Activated T-helper 1 cell treated with anti-CD3 and anti-CD28 coated beads, Interleukin-2, amount 50 U/mL, for 16 hours (primary cell): ENCODE measurements at regions not wholly inside any gene's neighbourhood (a gene's known extent, or its start where the extent isn't known, plus 50 kb on each side); places are given as distances from the start of the nearest gene placed in this dataset.

Experiments used
- DNase-seq, 2 donors: peaks; one replicate each; pipeline ENCODE4 v3.0.0-alpha.2; 2020; ENCODE audit warnings: low read depth in 1 of 2, low spot score in 1 of 2

GRCh38 chr10:83354456-83354855, 784.9 kb upstream of the GHITM start:
- DNase-seq: no peak

GRCh38 chr10:83357004-83357403, 782.3 kb upstream of the GHITM start:
- DNase-seq: no peak

DNA sequence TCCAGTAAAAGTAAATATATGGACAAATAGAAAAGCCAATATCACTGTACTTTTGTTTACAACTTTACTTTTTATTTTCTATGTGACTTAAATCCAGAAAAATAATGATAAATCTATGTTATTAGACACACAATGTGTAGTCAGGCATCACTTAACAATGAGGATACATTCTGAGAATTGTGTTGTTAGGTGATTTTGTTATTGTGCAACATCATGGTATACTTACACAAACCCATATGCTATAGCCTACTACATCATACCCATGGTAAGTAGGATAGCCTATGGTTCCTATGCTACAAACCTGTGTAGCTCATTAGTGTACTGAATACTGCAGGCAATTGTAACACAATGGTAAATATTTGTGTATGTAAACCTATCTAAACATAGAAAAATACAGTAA, 781.7 kb upstream of the GHITM start:
- no peak for DNase-seq

DNA sequence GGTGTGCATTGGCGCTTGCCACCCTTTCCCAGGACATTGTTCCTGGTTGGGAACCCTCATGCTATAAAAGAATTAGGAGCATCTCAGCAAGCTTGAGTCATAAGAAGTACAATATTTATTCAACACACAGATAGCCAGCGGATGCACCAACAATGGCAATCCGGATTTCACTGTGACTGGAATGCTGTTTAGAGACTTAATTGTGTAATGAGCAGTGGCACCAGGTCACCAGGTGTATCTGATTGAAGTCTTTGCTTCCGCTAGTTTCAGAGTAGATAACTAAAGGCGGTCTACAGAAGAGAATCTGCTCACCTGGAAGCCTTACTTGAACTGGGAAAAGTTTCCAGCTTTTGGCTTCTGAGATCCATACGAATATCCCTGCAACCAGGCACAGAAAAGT, 772.3 kb upstream of the GHITM start:
- no peak for DNase-seq

DNA sequence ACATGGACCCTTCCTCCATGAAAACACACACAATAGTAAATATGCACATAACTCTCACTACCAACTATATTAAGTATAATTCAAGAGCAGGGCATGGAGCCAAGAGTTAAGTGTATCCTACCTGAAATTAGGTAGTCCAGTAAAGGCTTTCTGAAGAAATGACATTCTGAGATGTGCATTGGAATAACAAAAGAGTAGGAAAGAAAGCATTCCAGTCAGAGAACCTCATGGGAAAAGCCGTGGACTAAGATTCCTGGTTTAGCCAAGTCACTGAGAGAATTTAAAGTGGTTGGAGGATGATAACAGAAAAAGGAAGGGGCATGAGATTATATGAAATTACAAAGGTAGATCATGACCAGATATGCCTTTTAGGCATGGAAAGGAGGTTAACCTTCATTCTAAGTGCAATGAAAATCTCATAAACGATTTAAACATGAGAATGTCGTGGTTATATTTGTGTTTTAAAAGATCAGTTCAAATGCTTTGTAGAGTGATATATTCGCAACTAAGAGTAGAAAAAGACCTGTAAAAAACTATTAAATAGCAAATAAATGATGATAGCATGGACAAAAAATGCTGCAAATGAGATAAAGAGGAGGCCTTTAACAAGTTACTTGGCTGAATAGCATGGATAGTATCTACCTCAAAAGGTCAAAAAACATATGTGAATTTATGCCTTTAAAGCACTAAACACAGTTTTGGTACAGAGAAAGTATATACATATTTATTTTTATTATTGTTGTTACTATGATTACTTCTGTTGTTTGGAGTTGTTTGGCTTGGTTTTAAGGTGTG, 767.4 kb upstream of the GHITM start:
- DNase-seq: no peak

DNA sequence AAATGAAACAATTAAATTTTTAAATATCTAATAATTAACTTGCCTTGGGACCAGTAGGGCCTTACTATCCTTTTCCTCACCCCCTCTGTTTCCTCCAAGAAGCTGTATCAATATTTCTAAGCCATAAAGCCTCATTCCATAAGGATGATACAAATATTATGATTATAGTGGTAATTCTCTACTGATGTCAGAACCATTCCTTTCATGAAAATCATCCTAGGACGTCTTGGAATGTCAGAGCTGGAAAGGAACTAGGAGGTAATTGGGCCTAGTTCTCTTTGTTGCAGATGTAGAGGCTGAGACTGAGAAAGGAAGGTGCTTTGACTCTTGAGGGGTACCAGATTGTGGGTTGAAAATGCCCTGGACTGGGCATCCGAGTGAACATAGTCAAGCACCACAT, 766.7 kb upstream of the GHITM start:
- no peak for DNase-seq

DNA sequence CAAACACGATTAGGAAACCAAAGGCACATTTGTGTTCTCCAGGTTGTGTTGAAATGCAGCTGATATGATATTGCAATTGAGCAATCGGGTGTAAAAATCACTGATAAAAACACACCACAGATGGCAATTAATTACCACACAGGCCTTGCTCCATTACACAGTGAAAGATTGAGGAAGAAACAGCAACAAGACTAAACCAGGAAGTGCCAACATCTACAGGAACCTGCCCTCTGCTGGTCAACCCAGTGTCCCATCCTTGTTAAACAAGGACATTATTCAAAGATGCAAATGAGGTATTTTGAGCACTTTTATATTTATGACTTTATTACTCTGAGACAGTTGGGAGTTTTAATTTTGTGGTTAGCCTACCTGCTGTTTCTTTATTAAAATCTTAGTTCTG, 765.6 kb upstream of the GHITM start:
- DNase-seq: no peak

DNA sequence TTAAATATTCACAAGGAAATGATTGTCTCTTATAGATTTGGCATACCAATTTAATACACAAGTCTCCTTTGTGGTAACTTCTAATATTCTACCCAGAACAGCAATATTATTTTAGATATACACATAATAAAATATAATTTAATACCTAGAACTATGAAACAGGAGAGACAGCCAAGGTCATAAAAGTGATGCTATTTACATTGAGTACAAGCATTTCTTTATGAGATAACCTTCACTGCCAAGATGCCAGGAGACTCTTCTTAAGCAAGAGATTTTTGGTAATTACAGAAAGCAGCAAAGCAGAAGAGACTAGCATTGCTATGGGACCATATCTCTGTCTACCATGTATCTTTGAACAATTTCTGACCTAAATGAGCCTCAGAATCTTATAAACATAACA, 764.6 kb upstream of the GHITM start:
- no peak for DNase-seq

- no peak for DNase-seq
Observed at GRCh38 chr10:83375274-83375673, 764.0 kb upstream of the GHITM start.

GRCh38 chr10:83397806-83398205, 741.5 kb upstream of the GHITM start:
- DNase-seq: no peak

DNA sequence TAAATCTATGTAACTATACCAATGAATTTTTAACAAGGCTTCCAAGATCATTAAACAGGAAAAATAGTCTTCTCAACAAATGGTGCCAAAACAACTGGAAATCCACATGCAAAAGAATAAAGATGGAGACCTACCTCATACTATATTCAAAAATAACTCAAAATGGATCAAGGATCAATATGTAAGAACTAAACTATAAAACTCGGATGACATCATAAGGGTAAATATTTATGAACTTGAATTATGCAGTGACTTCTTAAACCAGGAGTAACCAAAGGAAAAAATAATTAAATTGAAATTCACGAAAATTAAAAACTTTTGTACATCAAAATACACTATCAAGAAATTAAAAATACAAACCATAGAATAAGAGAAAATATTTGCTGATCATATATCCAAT, 728.7 kb upstream of the GHITM start:
- no peak for DNase-seq

DNA sequence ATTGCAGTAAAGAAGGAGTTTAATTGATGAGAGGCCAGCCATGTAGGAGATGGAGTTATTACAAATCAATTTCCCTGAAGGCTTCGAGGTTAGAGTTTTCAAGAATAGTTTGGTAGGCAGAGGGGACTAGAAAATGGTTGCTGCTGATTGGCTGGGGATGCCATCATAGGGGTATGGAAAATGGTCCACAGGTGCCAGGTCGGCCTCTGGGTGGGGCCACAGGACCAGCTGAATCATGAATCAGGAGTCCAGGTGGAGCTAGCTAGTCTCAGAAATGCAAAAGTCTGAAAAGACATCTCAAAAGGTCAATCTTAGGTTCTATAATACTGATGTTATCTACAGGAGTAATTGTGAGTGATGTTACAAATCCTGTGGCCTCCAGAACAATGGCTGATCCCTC, 714.0 kb upstream of the GHITM start:
- no peak for DNase-seq

- DNase-seq: no peak
Observed at GRCh38 chr10:83427101-83427500, 712.2 kb upstream of the GHITM start.

GRCh38 chr10:83432261-83433045, 706.9 kb upstream of the GHITM start:
- DNase-seq: no peak

DNA sequence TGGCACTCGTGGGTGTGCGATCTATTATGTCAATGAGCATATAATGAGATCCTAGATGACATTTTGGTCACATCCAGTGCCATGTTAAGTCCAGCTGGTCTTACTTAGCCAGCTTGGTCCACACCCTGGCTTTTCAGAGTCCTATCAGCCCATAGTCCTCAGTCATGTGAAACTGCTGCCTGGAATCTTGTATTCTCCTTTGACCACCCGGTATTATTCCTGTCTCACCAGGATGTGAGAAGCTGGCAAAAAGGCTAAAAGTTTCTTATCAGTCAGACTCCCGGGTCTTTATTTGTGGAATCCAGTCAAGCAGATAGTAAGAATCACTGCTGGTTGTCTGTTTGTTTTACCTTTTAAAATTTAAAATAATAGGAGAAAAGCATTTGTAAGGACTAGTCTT, 705.6 kb upstream of the GHITM start:
- no peak for DNase-seq

DNA sequence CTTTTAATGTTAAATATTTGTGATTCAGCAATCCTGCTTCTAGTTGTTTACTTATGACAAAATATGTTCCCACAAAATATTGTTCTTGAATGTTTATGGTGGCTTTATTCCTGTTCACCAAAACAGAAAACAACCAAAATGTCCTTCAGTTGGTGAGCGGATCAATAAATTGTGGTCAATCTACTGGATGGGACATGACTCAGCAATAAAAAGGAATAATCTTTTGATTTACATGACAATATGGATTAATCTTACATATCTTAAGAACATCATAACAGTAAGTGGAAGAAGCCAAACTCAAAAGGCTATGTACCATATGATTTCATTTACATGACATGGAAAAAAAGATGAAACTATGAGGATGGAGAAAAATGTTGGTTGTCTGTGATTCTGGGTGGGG, 691.3 kb upstream of the GHITM start:
- DNase-seq: no peak

DNA sequence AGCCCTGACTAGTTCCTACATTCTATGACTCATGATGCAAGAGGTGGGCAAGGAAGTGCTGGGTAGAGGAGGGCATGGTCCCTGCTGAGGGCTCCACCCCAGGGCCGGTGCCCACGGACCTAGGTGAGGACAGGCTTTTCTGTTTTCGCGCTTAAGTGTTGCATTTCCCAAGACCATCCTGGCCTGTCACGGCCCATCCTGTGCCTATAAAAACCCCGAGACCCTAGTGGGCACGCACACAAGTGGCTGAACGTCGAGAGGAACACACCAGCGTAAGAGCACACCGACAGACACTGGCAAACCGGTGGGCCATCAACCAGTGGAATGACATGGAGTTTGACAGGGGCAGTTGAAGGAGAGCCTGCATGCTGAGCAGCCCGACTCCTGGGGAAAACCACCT, 680.7 kb upstream of the GHITM start:
- DNase-seq: no peak

DNA sequence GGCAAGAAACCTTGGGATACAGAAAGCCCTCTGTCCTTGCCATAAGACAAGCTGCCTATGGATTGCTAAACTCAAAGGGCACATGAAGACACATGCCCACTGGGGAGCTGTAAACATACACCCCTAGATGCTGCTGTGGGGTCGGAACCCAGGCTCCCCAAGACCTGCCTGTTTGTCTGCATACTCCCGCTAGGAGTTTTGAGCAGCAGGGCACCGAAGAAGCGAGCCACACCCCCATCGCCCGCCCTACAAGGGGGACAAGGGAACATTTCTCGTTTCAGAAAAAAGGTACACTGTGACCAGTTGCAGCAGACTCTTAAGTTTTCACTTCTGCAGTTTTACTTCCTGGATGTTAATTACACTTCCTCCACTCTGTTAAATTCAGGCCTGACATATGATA, 680.2 kb upstream of the GHITM start:
- DNase-seq: no peak

DNA sequence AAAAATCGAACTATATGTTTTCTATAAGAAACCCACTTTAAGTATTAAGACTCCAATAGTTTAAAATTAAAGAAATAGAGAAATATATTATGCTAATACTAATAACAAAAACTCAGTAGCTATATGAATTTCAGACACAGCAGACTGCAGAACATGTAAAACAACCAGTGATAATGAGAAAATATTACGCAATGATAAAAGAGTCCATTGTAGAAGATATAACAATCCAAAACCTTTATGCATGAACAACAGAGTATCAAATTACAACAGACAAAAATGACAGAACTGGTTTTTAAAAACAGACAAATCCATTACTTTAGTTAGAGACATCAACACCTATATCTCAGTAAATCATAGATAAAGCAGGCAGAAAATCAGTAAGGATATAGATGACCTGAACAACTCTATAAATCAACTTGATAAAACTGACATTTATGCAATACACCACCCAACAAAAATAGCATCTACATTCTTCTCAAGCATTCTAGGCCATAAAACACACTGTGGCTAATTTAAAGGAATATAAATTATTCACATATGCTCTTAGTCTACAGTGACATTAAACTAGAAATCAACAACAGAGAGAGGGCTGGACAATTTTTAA, 669.5 kb upstream of the GHITM start:
- no peak for DNase-seq

DNA sequence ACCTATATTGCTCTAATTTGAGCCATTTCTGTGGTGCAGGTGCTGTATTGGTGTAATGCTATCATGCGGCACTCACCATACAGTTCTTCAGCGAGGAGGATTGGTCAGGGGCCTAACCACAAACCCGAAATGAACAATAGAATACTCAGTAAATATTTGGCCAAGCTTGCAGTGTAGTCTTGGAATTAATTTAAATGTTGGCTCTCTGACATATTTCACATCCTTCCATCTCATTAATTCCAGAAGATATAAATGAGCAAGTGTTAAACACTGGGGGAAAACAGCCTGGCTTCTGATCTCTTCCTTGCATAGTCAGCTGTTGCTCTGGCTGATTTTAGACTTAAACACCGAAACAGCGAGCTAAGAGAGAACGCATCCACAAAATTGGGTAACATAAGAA, 663.1 kb upstream of the GHITM start:
- DNase-seq: no peak

DNA sequence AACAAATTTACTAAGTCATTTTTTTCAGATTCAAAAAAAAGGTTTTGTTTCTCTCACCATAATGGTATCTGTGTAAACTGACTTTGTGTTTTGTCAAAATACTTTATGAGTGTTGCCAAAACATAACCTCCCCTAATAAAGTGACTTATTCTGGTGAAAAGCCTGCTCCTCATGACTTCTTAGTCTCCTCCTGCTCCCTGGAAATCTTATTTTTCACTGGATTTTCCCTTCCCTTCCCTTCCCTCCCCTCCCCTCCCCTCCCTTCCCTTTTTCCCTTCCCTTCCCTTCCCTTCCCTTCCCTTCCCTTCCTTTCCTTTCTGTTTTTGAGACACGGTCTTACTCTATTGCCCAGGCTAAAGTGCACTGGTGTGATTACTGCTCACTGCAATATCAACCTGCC, 650.1 kb upstream of the GHITM start:
- no peak for DNase-seq

- DNase-seq: no peak
Observed at GRCh38 chr10:83492004-83492403, 647.3 kb upstream of the GHITM start.
